IPS-NIHi7 (cell line): ENCODE measurements at regions not wholly inside any gene's neighbourhood (a gene's known extent, or its start where the extent isn't known, plus 50 kb on each side); places are given as distances from the start of the nearest gene placed in this dataset.

Experiments
- DNase-seq: peaks from one replicate; pipeline ENCODE4 v3.0.0; 2012; ENCODE audit warnings: mixed read lengths; ENCODE audit errors: extremely low spot score

DNA sequence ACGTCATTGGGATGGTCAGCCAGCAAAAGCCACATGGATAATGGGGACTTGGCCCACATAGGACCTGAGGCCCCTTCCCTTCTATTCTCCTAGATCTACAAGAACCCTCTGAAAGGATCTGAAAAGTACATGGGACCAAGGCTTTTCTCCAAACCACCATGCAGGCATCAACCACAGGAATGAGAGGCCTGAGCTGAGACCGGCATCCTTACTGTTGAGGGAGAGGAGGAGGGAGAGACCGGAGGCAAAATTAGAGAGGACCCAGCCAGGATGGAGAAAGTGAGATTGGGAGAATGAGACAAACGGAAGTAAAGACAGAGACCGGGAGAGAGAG, 281.7 kb downstream of the RRAGC start:
- DNase-seq = no peak

DNA sequence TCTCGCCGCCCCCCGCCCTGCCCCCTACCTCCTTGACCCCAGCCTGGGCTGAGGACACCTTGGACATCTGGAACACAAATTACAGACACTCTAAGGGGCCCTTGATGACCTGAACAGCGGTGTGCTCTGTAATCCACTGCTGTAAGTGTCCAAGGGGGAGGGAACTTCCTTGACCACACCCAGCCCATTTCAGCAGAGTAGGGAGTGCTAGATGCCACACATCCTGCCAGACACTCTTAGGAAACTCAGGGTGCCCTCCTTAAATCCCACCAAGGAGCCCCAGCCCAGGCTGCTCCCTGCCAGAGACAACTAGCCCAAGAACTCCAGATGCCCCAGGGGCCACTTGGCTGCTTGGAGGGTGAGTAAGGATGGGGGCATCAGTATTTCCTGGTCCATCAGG, 282.2 kb downstream of the RRAGC start:
- DNase-seq = no peak

DNA sequence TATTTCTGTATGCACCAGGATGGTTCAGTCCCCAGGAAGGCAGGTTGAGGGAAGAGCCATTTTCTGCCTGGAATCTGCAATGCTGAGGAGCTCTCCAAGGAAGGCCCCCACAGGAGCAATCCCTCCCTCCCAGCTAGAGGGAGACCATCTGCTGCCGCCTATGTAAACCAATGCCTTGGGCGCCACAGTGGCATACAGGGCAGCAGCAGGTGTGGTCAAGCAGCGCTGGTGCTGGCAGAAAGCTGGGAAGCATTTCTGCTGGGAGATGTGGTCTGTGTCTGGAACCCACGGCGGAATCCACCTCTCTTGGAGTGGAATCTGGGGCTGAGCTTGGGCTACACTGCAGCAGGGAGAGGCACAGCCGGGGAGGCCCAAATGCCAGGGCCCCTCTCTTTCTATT, 283.3 kb downstream of the RRAGC start:
- DNase-seq = no peak

DNA sequence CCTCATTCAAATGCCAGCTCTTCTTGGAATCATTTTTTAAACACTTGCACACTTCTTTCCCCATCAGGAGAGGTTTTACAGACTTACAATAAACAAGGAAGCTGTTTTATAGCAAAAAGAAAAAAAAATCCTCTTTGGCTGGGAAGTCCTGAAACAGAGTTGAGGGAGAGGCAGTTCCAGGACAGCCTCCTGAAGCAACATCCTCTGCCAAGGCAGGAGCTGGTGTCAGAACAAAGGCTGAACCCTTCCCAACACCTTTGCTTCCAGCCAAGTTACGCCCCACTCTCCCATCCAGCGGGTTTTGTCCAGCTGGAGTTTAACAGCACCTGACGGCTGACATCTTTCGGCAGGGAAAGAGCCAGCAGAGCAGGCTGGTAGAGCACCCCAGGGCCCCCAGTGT, 287.8 kb downstream of the RRAGC start:
- DNase-seq = no peak

DNA sequence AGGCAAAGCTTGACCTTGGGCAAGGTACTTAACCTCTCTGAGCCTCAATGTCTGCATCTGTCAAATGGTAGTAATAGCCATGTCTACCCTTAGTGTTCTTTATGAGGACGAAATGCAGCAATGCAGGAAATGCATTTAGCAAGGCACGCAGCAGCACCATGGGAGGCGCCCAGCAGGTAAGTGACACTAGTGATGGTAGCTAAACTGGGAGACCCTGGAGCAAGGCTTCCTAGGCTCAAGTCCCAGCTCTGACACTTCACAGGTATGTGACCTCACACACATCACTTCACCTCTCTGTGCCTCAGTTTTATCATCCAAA, 289.0 kb downstream of the RRAGC start:
- DNase-seq = no peak

DNA sequence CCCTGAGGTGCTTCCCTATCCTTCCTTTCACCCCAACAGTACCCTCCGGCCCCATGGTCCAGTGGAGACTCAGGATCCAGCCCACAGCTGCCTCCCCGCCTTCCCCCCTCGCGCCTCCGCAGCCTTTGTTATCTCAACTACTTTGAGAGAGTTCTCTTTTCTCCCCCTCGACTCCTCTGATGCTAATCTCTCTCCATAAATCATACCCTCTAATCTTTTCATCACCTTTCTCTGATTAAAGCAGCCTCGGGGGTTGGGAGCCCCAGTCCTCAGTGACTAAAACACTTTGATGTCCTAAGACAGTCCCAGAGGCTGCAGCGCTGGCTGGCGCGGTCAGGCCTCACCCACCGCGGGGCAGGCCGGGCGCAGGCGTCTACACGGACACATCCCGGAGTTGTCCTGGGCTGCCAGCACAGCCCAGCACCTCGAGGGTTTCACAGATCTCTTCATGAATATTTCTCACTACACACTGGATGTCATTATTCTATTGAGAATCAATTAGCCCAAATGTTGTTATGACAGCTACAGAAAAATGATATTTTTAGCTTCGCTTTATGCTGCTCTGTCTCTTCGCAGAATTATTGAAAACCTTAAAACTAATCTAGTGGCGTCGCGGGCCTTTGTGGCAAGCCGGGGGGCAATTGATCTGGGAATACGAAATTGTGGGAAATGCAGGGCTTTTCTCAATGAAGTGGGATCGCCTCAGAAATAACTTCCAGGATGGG, 289.5 kb downstream of the RRAGC start:
- no peak for DNase-seq

DNA sequence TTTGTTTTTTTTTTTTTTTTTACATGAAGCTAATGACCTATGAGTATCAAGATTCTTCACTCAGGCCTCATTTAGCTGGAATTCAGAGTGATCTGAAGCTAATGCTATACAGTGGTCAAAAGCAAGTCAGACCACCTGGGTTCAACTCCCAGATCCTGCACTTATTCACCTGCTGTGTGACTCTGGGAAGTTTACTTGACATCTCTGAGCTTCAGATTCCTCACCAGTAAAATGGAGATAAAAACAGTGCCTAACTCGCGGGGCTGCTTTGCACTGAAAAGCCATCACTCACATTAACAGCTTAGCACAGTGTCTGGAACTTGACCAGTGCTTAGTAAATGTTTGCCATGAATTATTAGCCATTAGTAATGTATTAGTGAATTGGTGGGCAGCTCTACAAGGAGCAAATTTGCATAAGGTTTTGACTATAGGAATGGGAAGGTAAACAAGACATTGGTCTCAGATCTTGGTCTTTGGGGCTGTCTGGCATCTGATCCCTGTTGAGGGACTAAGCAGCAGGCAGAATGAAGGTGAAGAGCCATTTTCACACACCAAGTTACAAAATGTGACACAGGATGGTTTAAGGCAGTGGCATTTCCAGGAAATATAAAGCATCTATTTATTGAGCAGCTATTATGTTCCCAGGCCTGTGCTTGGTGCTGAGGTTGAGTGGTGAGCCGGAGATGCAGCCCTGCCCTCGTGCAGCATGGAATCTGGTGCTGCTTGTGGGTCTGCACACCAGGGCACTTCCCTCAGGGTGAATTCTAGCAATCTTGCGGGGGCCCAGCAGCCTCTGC, 291.3 kb downstream of the RRAGC start:
- no peak for DNase-seq

DNA sequence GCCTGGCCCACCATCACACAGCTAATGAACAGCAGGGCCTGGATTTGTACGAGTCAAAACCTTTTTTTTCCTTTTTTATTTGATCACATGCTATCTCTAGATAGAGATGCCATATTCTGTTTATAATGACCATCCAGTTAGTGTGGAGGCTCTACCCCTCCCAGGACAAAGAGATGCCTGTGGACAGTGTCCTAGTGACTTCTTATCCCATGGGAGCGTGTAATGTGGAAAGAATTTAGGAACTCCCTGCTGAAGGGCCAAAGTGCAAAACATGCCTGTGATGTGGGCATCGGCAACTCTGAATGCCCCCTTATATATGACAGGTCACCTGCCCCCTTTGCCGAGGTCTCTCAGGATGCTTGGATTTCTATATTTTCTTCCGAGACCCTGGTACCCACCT, 292.2 kb downstream of the RRAGC start:
- DNase-seq = no peak

DNA sequence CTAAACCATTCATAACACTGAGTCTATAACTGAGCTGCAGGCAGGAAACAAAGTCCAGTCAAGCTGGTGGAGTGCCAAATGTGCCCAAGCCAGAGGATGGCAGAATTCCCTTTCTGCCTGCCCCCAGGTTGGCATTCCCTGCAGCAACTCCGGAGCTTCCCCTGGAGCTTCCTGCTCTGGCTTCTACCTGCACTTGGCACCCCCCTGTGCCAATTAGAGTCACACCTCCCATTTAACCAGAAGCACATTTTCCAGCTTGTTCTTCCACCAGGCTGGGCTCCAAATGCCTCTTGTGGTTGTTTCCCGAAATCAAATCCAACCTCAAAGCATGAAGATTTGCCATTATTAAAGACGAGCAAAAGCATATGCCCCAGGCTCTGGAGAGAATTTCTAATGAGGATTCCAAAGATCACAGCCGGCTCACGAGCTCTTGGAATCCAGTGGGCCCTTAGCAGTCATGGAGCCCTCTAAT, 294.5 kb downstream of the RRAGC start:
- DNase-seq = no peak

DNA sequence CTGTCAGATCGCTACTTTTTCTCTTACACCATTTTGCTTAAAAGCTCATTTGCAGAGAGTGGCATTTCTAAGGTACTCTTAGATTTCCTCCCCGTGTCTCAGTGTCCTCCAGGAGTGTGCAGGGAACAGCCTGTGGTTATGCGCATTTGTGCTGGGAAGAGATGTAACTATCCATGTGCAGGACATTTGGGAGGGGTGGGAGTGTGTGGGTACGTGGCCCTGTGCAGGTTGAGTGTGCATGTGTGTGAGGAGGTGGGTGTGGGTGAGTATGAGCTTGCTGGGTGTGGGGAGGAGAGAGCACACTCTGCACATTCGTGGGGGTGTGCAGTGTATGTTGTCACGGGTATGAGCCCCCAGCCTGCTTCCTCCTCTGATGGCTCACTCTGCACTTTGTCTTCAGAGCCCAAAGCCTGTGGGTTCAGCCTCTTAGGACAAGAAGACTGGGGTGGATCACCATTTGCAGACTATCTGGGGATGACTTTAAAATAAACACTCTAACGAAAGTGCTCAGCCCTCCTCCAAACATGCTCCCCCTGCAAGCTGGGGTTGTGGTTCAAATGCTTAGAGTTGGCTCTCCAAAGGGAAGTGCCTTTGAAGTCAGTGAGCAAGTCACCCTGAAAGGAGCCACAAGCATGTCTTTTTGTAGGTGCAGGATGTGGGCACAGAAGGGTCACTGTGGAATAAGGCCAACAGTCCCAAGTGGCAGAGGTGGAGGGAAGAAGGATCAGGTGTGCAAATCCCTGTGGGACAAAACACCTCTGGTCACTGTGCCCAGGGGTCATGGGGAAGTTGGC, 295.4 kb downstream of the RRAGC start:
- no peak for DNase-seq

DNA sequence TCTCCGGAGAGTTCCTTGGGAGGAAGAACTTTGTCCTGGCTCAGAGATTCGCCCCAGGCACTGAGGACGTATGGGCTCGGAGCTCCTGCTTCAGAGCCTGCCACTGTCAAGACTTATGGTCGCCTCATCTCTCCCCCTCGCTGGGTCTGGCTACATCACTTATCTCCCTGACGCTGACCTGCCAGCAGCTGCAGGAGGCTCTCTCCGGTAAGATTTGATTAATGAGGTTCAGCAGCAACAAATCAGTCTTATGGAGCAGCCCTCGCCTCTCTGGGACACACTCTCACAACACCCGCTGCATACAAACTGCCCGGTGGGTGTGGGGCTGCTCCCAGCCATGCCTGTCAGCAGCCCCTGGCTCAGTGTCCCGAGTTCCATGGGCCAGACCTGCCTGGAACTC, 297.8 kb downstream of the RRAGC start:
- no peak for DNase-seq

DNA sequence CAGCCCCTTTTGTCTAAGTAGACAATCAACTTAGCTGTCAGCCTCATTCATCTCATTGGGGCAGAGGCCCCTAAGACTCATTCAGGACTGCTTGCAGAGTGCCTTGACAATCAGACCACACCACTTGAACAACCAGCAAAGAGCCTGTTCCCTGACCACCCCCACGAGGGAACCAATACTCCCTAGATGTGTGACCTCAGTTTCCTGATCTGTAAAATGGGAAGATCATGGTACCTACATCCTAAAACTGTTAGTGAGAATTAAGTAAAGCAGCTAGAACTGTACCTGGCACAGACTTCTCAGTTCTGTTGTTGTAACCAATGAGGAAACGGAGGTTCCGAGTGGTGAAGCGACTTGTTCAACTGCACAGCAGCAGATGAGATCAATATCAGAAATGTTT, 298.5 kb downstream of the RRAGC start:
- no peak for DNase-seq

DNA sequence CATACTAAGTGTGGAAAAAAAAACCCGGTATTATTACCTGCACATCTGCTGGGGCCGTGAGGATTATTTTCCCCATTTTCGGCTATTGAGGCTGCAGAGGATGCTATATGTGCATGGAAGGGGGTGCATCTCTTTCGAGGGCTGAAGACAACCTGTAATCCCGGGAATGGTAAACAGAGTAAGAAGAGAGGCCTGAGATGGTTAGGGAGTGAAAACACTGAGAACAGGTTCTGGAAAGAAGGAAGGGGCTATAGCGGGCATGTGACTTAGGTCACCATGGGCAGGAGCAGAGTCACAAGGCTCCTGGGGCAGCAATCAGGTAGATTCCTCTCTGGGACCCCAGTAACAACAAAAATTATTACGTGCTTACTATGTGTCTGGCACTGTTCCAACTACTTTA, 299.1 kb downstream of the RRAGC start:
- no peak for DNase-seq

DNA sequence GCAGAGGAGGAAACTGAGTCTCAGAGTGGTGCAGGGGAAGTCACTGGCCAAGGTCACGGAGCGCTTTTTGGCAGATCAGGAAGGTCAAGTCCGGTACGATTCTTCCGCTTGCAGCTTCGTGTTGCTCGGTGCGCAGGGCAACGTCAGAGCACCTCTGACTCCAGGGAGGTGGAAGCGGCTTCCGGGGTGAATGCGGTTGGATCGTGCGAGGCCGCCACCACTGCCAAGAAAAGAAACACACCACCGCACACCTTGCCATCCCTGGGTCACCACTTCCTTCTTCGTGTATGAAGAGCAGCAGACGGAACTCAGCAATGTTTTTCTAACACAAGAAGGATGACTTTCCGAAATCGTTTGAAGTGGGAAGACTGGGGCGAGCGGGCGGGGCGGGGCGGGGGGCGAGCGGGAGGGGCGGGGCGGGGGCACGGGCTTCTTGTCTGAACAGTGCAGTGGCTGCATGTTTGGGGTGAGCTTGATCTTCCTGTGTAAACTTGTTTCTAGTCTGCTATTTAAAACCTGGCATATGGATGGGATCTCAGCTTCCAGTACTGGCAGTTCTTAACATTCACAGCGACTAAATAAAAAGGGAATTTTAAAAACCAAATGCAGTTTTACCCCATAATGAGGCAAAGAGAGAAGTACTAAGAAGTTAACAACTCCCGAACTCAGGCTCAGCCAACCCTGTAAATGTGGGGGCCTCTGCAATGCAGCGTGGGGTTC, 300.0 kb downstream of the RRAGC start:
- DNase-seq = no peak

DNA sequence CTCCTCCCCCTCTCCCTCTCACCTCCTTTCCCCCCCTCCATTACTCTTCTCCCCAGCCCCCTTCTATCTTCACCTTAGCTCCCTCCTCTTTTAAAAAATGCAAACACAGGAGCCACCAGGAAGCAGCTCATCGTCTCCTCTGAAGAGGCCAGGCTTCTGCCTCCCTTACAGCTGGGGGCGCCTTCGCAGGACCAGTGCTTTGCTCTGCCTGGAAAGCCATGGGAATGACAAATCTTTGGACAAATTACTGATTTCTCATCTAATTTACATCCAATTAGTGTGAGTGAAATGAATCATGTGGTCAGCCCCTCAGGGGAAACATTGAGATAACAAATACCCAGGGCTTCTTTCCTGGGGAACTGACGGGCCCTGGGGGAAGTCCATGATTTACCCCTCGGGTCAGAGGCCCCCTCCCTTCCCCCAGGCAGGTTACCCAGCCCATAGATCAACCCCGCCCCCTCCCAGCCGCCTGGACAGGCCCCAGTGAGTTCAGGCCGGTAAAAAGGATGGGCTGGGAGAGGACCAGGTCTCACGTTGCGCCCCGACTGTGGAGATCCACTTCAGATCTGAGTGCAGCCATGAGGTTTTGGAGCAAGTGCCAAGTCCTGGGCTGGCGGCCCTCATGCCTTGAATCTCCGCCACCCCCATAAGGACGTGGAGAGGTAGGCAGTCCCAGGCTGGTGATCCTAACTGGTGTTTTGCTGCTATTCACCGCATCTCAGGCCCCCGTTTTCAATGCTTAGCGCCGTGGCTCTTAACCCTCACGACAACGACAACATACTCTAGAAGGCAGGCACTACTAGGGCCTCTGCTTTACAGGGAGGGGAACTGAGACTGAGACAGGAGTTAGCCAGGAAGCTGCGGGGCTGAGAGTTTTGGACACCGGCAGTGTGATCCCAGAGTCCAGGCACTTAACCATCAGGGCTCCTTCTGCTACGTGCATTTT, 300.8 kb downstream of the RRAGC start:
- DNase-seq = peak; percentile 76

DNA sequence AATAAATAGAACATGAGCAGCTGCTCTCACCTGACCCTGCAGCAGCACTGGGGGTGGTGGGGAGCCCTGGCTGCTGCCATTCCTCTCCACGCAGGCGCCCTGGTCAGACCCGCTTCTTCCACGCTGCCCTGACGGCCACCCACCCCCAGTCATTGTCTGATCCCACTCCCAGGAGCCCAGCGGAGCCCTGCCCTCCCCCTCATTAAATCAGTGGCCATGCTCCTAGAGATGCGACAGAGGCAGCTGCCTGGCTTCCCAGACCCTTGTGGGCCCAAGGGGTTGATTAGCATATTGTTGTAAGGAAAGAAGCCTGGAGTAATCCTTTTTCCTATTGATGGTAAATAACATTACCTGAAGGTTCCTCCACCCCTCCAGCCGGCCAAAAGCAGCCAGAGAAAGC, 301.5 kb downstream of the RRAGC start:
- peak; percentile 38 for DNase-seq

DNA sequence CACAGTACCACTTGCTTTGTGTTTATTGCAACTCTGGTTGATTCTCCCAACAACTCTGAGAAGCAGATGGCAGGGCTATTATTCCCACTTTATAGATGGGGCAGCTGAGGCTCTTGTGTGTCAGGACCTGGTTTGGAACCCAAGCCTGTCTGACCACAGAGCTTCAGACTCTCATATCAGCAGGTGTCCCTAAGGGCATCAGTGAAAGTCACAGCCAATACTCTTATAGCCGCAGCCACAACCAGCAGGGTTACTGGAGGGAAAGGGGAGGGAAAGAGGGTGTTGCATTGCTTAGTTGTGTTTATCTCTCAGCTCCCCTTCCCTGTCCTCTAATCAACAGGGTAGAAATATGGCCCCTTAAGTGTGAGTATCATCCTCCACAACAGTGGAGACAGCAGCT, 304.0 kb downstream of the RRAGC start:
- DNase-seq = no peak

DNA sequence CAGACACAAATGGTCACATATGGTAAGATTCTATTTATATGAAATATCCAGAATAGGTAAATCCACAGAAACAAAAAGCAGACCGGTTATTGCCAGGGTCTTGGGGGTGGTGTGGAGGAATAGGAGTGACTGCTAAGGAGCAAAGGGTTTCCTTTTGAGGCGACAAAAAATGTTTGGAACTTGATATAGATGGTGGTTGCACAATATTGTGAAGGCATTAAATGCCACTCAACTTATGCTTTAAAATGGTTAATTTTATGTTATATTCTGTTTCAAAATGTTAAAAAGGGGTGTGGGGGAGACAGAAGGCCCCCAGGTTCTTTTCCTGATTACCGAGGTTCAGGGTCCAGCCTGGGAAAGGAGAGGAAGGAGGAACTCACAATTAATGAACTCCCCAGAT, 304.4 kb downstream of the RRAGC start:
- DNase-seq = no peak

DNA sequence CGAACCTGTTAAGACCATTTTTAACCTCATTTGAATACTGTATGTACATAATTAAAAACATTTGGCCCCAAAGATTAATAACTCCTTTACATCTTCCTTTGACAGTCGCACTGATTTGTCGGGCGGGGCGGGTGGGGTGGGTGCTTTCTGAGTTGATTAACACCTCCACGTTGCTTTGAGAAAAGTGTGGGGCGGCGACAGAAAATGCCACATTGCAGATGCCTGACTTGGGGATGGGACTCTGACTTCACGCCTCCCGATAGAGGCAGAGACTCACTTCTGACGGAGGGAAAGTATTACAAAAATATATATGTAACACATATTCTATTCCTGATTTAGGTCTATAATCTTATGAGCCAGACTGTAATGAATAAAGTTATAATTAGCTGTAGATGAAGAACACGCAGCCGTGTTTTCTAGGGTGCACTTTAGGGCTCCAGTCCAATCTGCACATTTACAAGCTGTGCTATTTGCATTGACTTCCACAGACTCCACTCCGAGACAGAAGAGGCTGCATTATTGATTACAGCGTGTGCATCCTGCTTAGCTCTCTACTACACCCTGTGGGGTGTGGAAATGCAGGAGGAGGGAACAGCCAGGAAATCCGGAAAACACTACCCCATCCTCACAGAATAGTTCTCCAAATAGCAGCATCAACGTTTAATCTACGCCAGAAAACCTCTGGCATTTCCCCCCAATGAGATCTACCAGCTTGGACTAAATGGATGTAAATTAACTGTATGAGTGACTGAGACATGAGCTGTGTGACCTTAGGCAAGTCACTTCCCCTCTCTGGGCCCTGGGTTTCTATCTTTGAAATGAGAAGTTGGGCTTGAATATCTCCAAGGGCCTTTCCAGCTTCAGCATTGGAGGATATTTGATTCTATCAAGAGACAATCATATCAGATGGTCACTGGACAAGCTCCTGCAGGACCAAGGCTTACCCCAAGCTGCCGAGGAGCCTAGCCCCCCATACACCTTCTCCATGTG, 308.0 kb downstream of the RRAGC start:
- DNase-seq = no peak

DNA sequence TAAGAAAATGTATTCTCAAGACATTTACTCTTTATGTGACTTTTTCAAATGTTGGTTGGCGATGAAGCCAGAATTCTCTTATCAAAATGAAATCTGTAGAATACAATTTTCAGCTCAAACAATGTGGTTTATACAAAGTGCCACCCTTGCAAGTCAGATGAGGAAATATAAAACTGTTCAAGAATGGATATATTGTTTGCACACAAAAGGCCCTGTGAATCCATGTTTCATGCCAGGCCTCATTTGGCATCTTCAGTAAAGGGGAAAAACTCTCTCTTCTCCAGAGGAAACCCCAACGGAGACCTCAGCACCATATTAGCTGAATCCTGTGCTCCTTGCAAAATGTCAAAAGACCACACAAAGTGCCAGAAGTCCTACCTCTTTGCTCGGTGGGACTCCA, 310.4 kb downstream of the RRAGC start:
- no peak for DNase-seq
